ENCODE measurements at regions not wholly inside any gene's neighbourhood (a gene's known extent, or its start where the extent isn't known, plus 50 kb on each side); places are given as distances from the start of the nearest gene placed in this dataset.

DNA sequence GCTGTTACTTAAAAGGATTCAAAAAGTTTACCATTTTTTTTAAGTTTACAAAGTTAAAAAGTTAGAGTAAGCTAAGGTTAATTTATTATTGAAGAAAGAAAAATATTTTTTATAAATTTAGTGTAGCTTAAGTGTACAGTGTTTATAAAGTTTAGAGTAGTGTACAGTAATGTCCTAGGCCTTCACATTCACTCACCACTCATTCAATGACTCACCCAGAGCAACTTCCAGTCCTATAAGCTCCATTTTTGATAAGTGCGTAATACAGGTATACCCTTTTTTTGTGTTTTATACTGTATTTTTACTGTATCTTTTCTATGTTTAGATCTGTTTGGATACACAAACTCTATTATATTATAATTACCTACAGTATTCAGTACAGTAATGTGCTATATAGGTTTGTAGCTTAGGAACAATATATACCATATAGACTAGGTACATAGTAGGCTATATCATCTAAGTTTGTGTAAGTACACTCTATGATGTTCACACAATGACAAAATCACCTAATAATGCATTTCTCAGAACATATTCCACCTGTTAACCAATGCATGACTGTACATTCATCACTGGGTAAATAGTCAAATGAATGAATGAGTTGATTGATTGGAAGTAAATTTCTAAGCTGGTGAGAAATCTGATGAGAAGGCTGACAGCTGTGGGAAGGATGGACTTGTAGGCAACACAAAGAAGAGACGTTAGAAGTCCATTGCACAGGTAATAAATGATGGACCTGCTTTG is 95.2 kb upstream of the CDIN1 start:
- TF ChIP-seq, protein P1, sequence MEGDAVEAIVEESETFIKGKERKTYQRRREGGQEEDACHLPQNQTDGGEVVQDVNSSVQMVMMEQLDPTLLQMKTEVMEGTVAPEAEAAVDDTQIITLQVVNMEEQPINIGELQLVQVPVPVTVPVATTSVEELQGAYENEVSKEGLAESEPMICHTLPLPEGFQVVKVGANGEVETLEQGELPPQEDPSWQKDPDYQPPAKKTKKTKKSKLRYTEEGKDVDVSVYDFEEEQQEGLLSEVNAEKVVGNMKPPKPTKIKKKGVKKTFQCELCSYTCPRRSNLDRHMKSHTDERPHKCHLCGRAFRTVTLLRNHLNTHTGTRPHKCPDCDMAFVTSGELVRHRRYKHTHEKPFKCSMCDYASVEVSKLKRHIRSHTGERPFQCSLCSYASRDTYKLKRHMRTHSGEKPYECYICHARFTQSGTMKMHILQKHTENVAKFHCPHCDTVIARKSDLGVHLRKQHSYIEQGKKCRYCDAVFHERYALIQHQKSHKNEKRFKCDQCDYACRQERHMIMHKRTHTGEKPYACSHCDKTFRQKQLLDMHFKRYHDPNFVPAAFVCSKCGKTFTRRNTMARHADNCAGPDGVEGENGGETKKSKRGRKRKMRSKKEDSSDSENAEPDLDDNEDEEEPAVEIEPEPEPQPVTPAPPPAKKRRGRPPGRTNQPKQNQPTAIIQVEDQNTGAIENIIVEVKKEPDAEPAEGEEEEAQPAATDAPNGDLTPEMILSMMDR (IDR thresholded peaks at IDR 0.05): no peak
- no peak for TF ChIP-seq POLR2A (IDR thresholded peaks at IDR 0.05)

All from adrenal gland (tissue), 5 donors.